ENCODE measurements at regions not wholly inside any gene's neighbourhood (a gene's known extent, or its start where the extent isn't known, plus 50 kb on each side); places are given as distances from the start of the nearest gene placed in this dataset.

DNA sequence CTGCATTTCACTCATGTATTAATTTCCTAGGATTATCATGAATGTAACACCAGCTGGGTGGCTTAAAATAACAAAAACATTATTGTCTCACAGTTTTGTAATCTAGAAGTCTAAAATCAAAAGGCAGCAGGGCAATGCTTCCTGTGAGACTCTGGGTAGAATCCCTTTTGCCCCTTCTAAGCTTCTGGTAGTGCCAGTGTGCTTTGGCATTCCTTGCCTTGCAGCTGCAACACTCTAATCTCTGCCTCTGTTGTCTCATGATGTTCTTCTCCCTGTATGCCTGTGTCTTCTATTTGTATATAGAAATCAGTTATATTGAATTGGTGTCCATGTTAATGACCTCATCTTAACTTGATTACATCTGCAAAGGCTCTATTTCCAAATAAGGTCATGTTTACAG, 1117.3 kb downstream of the PCDH18 start:
- TF ChIP-seq, protein P1, sequence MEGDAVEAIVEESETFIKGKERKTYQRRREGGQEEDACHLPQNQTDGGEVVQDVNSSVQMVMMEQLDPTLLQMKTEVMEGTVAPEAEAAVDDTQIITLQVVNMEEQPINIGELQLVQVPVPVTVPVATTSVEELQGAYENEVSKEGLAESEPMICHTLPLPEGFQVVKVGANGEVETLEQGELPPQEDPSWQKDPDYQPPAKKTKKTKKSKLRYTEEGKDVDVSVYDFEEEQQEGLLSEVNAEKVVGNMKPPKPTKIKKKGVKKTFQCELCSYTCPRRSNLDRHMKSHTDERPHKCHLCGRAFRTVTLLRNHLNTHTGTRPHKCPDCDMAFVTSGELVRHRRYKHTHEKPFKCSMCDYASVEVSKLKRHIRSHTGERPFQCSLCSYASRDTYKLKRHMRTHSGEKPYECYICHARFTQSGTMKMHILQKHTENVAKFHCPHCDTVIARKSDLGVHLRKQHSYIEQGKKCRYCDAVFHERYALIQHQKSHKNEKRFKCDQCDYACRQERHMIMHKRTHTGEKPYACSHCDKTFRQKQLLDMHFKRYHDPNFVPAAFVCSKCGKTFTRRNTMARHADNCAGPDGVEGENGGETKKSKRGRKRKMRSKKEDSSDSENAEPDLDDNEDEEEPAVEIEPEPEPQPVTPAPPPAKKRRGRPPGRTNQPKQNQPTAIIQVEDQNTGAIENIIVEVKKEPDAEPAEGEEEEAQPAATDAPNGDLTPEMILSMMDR (IDR thresholded peaks at IDR 0.05) = no peak
- H3K27me3 ChIP-seq (ENCODE audit: control insufficient read depth, insufficient read depth, low read length) = no peaks in the 10 kb centered on the region
- H3K4me3 ChIP-seq (ENCODE audit: low read depth, low read length) = no peak overlapping the region
- H3K27ac ChIP-seq = no peak overlapping the region
- H3K4me1 ChIP-seq = no peaks in the 10 kb centered on the region
- no peak overlapping the region for H2AFZ ChIP-seq
- H3K36me3 ChIP-seq (ENCODE audit: control insufficient read depth, insufficient read depth, low read length) = no peaks in the 10 kb centered on the region
- H3K4me2 ChIP-seq (ENCODE audit: low read length) = no peak overlapping the region
- H3K9me3 ChIP-seq (ENCODE audit: control insufficient read depth, low read length) = no peaks in the 10 kb centered on the region
- no peaks in the 10 kb centered on the region for H3K79me2 ChIP-seq
- no peak overlapping the region for H3K9ac ChIP-seq

DNA sequence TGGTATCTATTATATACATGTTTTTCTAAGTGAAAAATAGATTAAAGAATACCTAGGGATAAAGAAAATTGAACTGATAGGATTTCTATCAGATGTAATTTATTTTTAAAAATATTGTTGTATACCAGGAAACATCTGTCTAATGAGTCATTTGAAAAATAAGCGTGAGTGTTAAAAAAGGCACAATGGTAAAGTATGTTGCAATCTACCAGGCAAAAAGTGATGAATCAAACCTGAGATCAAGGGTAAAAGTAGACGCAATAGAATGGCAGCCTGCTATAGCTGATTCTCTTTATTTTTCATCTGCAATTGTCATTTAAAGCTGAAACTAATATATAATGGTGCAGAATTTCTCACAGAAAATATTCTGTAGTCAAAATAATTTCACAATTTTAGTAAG, 1119.6 kb downstream of the PCDH18 start:
- Histone ChIP-seq H3K27ac (no peak overlapping the region), H3K4me3 (ENCODE audit: low read depth, low read length) (no peak overlapping the region), H3K9ac (no peak overlapping the region), H3K4me2 (ENCODE audit: low read length) (no peak overlapping the region), H2AFZ (no peak overlapping the region), H3K36me3 (ENCODE audit: control insufficient read depth, insufficient read depth, low read length) (no peaks in the 10 kb centered on the region), H3K9me3 (ENCODE audit: control insufficient read depth, low read length) (no peaks in the 10 kb centered on the region), H3K4me1 (no peaks in the 10 kb centered on the region), H3K27me3 (ENCODE audit: control insufficient read depth, insufficient read depth, low read length) (no peaks in the 10 kb centered on the region), H3K79me2 (no peaks in the 10 kb centered on the region)
- TF ChIP-seq, protein P1 (IDR thresholded peaks at IDR 0.05) = no peak

DNA sequence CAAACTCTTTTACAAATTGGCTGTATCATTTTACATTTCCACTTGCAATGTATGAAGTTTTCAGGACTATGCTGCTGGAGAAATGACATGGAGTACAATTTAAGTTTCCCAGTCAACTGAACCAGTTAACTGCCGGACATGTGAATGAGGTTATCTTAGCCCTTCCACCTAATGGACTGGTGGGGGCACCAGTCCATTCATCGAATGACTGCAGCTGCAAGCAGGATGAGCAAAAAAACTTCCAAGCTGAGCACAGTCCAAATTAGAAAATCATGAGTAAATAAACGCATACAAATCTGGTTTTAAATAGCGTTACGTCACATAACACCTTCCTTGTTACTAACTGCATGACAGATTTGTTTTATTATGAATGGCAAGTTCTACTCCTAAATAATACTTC, 1131.5 kb downstream of the PCDH18 start:
- no peak overlapping the region for H3K27ac ChIP-seq
- no peaks in the 10 kb centered on the region for H3K9me3 ChIP-seq (ENCODE audit: control insufficient read depth, low read length)
- H3K79me2 ChIP-seq = no peaks in the 10 kb centered on the region
- no peak overlapping the region for H3K9ac ChIP-seq
- H3K4me3 ChIP-seq (ENCODE audit: low read depth, low read length) = no peak overlapping the region
- TF ChIP-seq, protein P1 (IDR thresholded peaks at IDR 0.05) = no peak
- H3K4me1 ChIP-seq = no peaks in the 10 kb centered on the region
- H3K27me3 ChIP-seq (ENCODE audit: control insufficient read depth, insufficient read depth, low read length) = no peaks in the 10 kb centered on the region
- H3K4me2 ChIP-seq (ENCODE audit: low read length) = no peak overlapping the region
- no peaks in the 10 kb centered on the region for H3K36me3 ChIP-seq (ENCODE audit: control insufficient read depth, insufficient read depth, low read length)
- no peak overlapping the region for H2AFZ ChIP-seq

DNA sequence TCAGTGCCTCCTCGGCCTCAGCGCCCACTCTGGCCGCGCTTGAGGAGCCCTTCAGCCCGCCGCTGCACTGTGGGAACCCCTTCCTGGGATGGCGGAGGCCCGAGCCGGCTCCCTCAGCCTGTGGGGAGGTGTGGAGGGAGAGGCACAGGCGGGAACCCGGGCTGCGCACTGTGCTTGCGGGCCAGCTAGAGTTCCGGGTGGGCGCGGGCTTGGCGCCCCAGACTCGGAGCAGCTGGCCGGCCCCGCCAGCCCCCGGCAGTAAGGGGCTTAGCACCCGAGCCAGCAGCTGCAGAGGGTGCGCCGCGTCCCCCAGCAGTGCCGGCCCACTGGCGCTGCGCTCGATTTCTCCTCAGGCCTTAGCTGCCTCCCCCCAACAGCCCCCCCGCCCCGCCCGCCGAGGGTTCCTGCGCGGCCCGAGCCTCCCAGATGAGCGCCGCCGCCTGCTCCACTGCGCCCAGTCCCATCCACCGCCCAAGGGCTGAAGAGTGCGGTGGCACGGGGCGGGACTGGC, 1137.0 kb downstream of the PCDH18 start:
- TF ChIP-seq, protein P1 (IDR thresholded peaks at IDR 0.05) = no peak

DNA sequence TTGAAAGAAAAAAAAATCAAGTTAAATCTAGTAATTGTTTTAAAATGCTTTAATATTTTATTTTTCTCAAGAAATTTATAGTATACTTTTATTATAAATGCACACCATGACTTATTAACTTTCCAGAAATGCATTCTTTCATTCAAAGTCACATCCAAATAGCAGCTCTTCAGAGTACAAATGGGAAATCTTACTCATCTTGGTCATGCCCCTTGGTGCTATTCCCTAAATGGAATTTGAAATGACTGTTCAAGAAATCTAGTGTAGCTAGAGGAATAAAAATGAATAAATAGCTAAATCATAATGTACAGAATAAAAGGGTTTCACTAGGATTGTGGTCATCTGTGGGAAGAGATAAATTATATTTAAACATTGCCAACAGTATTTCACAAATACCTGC, 1139.7 kb downstream of the PCDH18 start:
- Histone ChIP-seq H3K36me3 (ENCODE audit: control insufficient read depth, insufficient read depth, low read length) (no peaks in the 10 kb centered on the region), H3K27me3 (ENCODE audit: control insufficient read depth, insufficient read depth, low read length) (no peaks in the 10 kb centered on the region), H3K4me1 (no peaks in the 10 kb centered on the region), H3K27ac (no peak overlapping the region), H2AFZ (no peak overlapping the region), H3K9ac (no peak overlapping the region), H3K4me2 (ENCODE audit: low read length) (no peak overlapping the region), H3K9me3 (ENCODE audit: control insufficient read depth, low read length) (no peaks in the 10 kb centered on the region), H3K4me3 (ENCODE audit: low read depth, low read length) (no peak overlapping the region), H3K79me2 (no peaks in the 10 kb centered on the region)
- TF ChIP-seq, protein P1 (IDR thresholded peaks at IDR 0.05) = no peak

More for the DNA sequence above, 1137.0 kb downstream of the PCDH18 start:
- Histone ChIP-seq H3K36me3 (ENCODE audit: control insufficient read depth, insufficient read depth, low read length) (no peaks in the 10 kb centered on the region), H3K9me3 (ENCODE audit: control insufficient read depth, low read length) (no peaks in the 10 kb centered on the region), H3K9ac (no peak overlapping the region), H3K27me3 (ENCODE audit: control insufficient read depth, insufficient read depth, low read length) (no peaks in the 10 kb centered on the region), H3K79me2 (no peaks in the 10 kb centered on the region), H2AFZ (no peak overlapping the region), H3K4me2 (ENCODE audit: low read length) (no peak overlapping the region), H3K27ac (no peak overlapping the region), H3K4me3 (ENCODE audit: low read depth, low read length) (no peak overlapping the region), H3K4me1 (no peaks in the 10 kb centered on the region)

All from parathyroid adenoma (tissue), 2 donors.